ACHN (cell line): ENCODE measurements at regions not wholly inside any gene's neighbourhood (a gene's known extent, or its start where the extent isn't known, plus 50 kb on each side); places are given as distances from the start of the nearest gene placed in this dataset.

Source experiments
- DNase-seq: peaks from one replicate; pipeline ENCODE4 v3.0.0-alpha.2; 2015
- in situ Hi-C: cut with HindIII; loops from 2 replicates; pipeline ENCODE4 v1.10.0; 2017; ENCODE audit warnings: low sequenced_read_pairs, low pct_ligation_motif_present, low pct_unique_long_range_greater_than_20kb

- in situ Hi-C loops: no loop called here
- no peak for DNase-seq
Measured at GRCh38 chr9:92165484-92165883, 50.3 kb upstream of the SPTLC1 start.
